ENCODE measurements at regions not wholly inside any gene's neighbourhood (a gene's known extent, or its start where the extent isn't known, plus 50 kb on each side); places are given as distances from the start of the nearest gene placed in this dataset.
A peak's percentile ranks its signal among the peaks of the same experiment; 100 is the strongest.

DNA sequence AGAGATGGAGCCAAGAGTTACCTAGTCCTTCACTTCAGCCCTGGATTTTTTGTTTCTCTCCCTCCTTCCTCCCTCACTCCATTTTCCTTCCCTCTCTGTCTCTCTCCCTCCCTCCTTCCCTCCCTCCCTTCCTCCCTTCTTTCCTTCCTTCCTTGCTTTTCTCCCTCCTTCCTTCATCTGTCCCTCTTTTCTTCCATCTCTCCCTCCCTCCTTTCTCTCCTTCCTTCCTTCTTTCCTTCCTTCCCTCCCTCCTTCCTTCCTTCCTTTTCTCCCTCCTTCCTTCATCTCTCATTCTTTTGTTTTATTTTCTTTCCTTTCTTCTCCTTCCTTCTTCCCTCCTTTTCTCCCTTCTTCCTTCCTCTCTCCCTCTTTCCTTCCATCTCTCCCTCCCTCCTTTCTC is 283.5 kb downstream of the MAF start:
- H3K9me3 Mint-ChIP-seq = peaks cover 0 to 1% (median 0%) of the 10 kb centered on the region in 6 donors
- H3K36me3 Mint-ChIP-seq = peaks cover 0 to 1% (median 0%) of the 10 kb centered on the region in 3 donors
- no peak overlapping the region for H3K27ac Mint-ChIP-seq
- no peak for DNase-seq
- peaks cover 4 to 21% (median 7%) of the 10 kb centered on the region in 3 donors for H3K27me3 Mint-ChIP-seq (ENCODE audit: low read depth in 3 of 3)
- peaks cover 0 to 7% of the 10 kb centered on the region in 2 donors for H3K4me1 Mint-ChIP-seq
- H3K4me3 Mint-ChIP-seq = no peak overlapping the region

DNA sequence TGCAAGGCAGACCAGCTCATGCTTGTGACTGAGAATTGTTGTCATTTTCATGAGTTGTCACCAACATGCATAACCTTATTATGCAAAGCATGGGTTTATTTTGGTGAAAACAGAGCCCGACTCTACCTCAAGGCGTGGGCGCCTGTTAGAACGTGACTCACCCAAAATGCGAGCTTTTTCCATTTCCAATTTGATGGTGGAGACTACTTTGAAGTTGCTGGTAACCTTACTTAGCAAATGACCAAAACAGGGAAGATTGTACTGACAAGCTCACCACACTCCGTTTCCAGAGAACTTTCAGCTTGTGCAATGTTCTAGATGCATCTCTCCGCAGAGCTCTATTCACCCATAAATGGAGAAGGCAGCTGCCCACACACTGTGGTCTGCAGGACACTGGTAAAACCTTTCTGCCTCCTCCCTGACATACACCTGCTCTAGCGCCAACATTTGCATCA is 284.5 kb downstream of the MAF start:
- Mint-ChIP-seq H3K4me3 (peak overlapping the region in 1 of 5 donors; percentile 38), H3K27me3 (ENCODE audit: low read depth in 3 of 3) (peaks cover 4 to 18% (median 4%) of the 10 kb centered on the region in 3 donors), H3K9me3 (peaks cover 0 to 1% (median 0%) of the 10 kb centered on the region in 6 donors), H3K27ac (no peak overlapping the region), H3K4me1 (peaks cover 0 to 7% of the 10 kb centered on the region in 2 donors), H3K36me3 (peaks cover 0 to 4% (median 0%) of the 10 kb centered on the region in 3 donors)
- no peak for DNase-seq

DNA sequence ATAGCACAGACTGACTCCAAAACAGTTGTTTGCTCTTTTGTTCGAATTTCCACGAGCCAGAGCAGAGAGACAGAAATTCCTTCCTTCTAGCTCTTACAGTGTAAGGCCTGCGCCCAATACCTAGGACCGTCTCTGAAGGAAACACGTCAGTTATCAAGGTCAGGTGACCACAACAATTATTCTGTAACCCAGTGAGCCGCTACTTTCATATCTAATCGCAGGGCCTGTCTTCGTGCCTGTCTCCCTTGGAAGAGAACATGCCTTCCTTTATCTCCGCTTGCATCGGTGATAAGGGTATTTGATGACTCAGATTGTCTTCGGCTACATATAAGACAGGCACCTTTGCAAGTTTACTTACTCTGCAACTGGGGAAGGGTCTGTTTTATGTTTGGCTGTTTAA is 288.0 kb downstream of the MAF start:
- peaks cover 1 to 7% (median 3%) of the 10 kb centered on the region in 3 donors for H3K27me3 Mint-ChIP-seq (ENCODE audit: low read depth in 3 of 3)
- peaks cover 0 to 7% of the 10 kb centered on the region in 2 donors for H3K4me1 Mint-ChIP-seq
- peaks cover 0 to 7% (median 0%) of the 10 kb centered on the region in 3 donors for H3K36me3 Mint-ChIP-seq
- no peak for DNase-seq
- no peak overlapping the region for H3K27ac Mint-ChIP-seq
- no peak overlapping the region for H3K4me3 Mint-ChIP-seq
- peaks cover 0 to 1% (median 0%) of the 10 kb centered on the region in 6 donors for H3K9me3 Mint-ChIP-seq

DNA sequence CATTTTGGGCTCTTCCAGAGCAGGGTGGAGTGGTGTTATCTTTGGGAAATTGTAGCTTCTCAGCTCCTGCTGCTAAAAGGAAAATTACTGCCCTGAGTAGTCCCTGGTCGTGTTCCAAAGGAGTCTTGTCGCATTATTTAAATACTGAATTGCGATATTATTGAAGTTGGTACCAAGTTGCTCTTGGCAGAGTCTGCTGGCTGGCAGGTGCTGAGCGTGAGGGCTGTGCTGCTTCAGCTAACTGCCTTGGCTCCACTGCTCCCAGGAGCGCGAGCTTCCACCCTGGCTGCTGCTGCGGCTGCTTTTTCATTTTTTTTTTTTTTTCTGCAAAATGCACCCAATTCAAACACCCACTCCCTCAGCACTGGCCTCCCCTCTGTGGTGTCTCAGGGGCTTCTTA is 289.8 kb downstream of the MAF start:
- H3K9me3 Mint-ChIP-seq = peaks cover 0 to 1% (median 0%) of the 10 kb centered on the region in 6 donors
- H3K4me1 Mint-ChIP-seq = peaks cover 0 to under 1% of the 10 kb centered on the region in 2 donors
- peaks cover 0 to 7% (median 0%) of the 10 kb centered on the region in 3 donors for H3K36me3 Mint-ChIP-seq
- H3K4me3 Mint-ChIP-seq = no peak overlapping the region
- H3K27me3 Mint-ChIP-seq (ENCODE audit: low read depth in 3 of 3) = peaks cover 0 to 7% (median 3%) of the 10 kb centered on the region in 3 donors
- no peak overlapping the region for H3K27ac Mint-ChIP-seq
- no peak for DNase-seq

DNA sequence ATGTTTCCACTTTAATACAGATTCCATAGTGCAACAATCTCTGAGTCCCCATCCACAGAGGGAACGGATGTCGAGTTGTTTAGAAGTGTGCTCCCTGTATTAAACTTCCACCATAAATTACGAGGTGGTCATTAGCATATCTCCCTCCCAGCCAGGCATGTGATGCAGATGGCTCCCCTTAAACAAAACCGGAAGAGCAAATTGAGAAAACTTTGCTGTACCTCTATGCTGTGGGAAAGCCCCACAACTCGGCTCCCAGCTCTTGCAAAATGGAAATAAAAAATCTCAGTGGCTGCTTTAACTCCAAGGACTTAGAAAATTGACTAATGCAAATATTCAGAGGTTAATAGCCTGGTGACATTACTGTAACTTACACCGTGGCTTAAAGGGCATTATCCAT is 290.9 kb downstream of the MAF start:
- H3K4me3 Mint-ChIP-seq = no peak overlapping the region
- H3K27ac Mint-ChIP-seq = no peak overlapping the region
- no peaks in the 10 kb centered on the region for H3K4me1 Mint-ChIP-seq
- DNase-seq = no peak
- peaks cover 0 to 3% (median 0%) of the 10 kb centered on the region in 6 donors for H3K9me3 Mint-ChIP-seq
- peaks cover 0 to 7% (median 3%) of the 10 kb centered on the region in 3 donors for H3K27me3 Mint-ChIP-seq (ENCODE audit: low read depth in 3 of 3)
- peaks cover 0 to 7% (median 0%) of the 10 kb centered on the region in 3 donors for H3K36me3 Mint-ChIP-seq

DNA sequence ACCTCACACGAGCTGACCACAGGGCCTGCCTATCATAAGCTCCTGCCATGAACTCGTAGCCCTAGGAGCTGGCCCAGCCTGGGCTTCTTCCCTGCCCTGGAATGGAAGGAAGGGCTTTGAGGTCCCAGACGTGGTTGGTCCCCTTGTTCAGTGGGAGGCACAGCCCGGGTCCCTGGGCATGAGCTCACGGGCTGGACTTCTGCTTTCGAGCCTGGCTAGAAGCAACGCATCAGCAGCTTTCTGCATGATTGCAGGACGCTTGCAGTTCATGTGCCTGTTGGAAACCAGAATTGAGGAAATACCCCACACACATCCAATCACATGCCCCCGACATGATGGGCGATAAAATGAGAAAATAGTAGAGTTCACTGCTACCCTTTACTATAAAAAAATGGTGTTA is 293.3 kb downstream of the MAF start:
- peaks cover 0 to 7% (median 0%) of the 10 kb centered on the region in 3 donors for H3K36me3 Mint-ChIP-seq

DNA sequence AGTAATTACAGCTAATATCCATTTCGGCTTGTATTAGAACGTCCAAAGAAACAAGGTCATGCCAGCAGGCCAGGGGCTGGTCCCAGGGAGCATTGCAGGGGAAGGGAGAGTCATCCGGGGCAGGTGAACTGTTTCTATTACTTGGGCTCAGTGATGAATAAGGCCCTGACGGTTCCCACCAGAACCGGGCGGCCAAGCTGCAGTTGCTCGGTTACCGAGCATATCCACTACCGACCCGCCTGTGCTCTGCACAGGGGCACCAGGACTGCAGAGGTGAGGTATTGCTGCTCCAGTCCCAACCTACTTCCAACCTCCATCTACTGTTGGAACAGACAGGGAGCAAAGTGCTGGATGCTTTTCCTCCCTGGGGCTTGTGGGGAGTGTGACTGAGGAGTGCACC is 295.5 kb downstream of the MAF start:
- H3K27ac Mint-ChIP-seq = no peak overlapping the region
- no peak for DNase-seq
- H3K4me3 Mint-ChIP-seq = no peak overlapping the region
- peaks cover 0 to 1% (median 0%) of the 10 kb centered on the region in 3 donors for H3K36me3 Mint-ChIP-seq
- H3K27me3 Mint-ChIP-seq (ENCODE audit: low read depth in 3 of 3) = peaks cover 2 to 4% (median 3%) of the 10 kb centered on the region in 3 donors
- no peaks in the 10 kb centered on the region for H3K4me1 Mint-ChIP-seq
- H3K9me3 Mint-ChIP-seq = peaks cover 0 to 1% (median 0%) of the 10 kb centered on the region in 6 donors

More for the DNA sequence above, 293.3 kb downstream of the MAF start:
- Mint-ChIP-seq H3K4me3 (no peak overlapping the region), H3K9me3 (peaks cover 0 to 1% (median 0%) of the 10 kb centered on the region in 6 donors), H3K27ac (no peak overlapping the region), H3K27me3 (ENCODE audit: low read depth in 3 of 3) (peaks cover 2 to 4% (median 3%) of the 10 kb centered on the region in 3 donors), H3K4me1 (no peaks in the 10 kb centered on the region)
- no peak for DNase-seq

DNA sequence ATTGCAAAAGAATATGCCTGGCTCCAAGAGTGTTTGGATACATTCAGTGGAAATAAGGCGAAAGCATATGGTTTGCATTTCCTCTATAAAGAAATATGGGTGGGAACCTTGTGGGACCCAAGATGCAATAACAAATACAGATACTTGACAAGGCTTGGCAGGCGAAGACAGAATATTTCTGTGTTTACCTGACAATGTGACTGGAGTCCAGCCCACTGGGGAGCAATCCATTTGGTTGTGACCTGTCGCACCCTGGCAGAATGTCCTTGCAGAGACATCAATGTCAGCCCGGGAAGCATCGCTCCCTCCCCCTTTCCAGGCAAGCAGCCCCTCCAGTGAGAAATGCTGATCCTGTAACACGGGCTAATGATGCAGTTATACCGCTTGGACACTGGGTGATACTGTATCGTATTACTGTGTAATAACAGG is 296.6 kb downstream of the MAF start:
- Mint-ChIP-seq H3K4me3 (no peak overlapping the region), H3K36me3 (no peaks in the 10 kb centered on the region), H3K9me3 (peaks cover 0 to 1% (median 0%) of the 10 kb centered on the region in 6 donors), H3K27ac (no peak overlapping the region), H3K4me1 (no peaks in the 10 kb centered on the region), H3K27me3 (ENCODE audit: low read depth in 3 of 3) (peaks cover 0 to 4% (median 2%) of the 10 kb centered on the region in 3 donors)
- no peak for DNase-seq

DNA sequence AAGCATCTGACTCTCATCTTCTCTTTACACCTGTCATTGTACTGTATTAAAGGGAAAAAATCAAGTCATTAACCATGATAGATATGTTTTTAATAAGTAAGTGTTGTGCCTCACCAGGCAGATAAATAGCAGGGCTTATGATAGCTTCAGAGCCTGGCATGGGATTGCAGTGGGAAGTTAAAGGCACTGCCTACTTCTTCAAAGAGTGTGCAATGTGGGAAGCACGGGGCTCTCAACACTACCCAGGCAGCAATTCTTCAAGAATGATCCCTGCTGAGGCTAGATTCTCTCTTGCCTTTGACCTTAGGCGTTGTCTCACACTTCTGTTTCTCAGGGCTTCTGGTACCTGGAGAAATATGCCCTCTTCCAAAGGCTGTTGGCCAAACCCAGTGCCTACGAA is 297.3 kb downstream of the MAF start:
- H3K4me3 Mint-ChIP-seq = no peak overlapping the region
- peaks cover 0 to 1% (median 0%) of the 10 kb centered on the region in 6 donors for H3K9me3 Mint-ChIP-seq
- H3K36me3 Mint-ChIP-seq = no peaks in the 10 kb centered on the region
- DNase-seq = no peak
- peaks cover 0 to 3% (median 2%) of the 10 kb centered on the region in 3 donors for H3K27me3 Mint-ChIP-seq (ENCODE audit: low read depth in 3 of 3)
- no peaks in the 10 kb centered on the region for H3K4me1 Mint-ChIP-seq
- no peak overlapping the region for H3K27ac Mint-ChIP-seq

DNA sequence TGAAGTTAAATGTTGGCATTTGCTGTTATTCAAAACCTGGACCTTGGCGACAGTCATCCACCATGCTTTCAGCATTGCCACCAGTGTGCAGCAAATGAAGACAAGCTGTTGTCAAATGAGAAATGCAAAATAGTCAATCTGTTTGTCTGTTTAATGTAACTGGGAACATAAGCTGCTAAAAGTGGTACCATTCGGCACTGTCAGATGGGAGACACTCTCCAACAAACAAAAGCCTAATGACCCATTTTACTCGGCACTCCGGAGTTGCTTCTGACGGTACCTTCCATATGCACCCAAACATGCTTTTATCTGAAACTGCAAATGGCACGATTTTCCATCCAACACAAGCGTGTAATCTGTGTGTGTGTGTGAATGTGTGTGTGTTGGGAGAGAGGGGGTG is 297.8 kb downstream of the MAF start:
- H3K36me3 Mint-ChIP-seq = no peaks in the 10 kb centered on the region
- DNase-seq = no peak
- H3K27ac Mint-ChIP-seq = no peak overlapping the region
- peaks cover 0 to 1% (median 0%) of the 10 kb centered on the region in 6 donors for H3K9me3 Mint-ChIP-seq
- no peaks in the 10 kb centered on the region for H3K4me1 Mint-ChIP-seq
- H3K4me3 Mint-ChIP-seq = no peak overlapping the region
- peaks cover 0 to 4% (median 2%) of the 10 kb centered on the region in 3 donors for H3K27me3 Mint-ChIP-seq (ENCODE audit: low read depth in 3 of 3)

DNA sequence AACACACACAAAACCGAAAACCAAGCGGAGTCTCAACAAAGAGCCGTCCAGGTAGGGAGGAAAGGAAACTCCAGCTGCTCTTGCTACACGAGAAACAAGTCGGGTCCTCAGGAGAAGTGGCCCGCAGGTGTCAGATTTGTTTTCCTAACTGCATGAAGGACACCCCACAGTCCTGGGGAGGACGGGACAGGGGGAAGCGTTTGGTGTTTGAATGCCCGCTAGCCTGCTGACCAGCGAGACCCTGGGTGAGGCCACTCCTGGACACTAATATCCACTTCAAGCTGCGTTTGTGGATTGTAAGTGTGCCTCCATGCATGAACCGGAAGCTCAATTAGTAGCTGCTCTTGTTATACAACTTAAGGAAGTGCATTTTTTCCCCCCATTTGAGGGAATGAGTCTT is 299.5 kb downstream of the MAF start:
- Mint-ChIP-seq H3K4me3 (no peak overlapping the region), H3K36me3 (no peaks in the 10 kb centered on the region), H3K27me3 (ENCODE audit: low read depth in 3 of 3) (peaks cover 0 to 4% (median 2%) of the 10 kb centered on the region in 3 donors), H3K9me3 (peaks cover 0 to 3% (median 0%) of the 10 kb centered on the region in 6 donors), H3K27ac (no peak overlapping the region), H3K4me1 (peaks cover 0 to 8% of the 10 kb centered on the region in 2 donors)
- DNase-seq = no peak

DNA sequence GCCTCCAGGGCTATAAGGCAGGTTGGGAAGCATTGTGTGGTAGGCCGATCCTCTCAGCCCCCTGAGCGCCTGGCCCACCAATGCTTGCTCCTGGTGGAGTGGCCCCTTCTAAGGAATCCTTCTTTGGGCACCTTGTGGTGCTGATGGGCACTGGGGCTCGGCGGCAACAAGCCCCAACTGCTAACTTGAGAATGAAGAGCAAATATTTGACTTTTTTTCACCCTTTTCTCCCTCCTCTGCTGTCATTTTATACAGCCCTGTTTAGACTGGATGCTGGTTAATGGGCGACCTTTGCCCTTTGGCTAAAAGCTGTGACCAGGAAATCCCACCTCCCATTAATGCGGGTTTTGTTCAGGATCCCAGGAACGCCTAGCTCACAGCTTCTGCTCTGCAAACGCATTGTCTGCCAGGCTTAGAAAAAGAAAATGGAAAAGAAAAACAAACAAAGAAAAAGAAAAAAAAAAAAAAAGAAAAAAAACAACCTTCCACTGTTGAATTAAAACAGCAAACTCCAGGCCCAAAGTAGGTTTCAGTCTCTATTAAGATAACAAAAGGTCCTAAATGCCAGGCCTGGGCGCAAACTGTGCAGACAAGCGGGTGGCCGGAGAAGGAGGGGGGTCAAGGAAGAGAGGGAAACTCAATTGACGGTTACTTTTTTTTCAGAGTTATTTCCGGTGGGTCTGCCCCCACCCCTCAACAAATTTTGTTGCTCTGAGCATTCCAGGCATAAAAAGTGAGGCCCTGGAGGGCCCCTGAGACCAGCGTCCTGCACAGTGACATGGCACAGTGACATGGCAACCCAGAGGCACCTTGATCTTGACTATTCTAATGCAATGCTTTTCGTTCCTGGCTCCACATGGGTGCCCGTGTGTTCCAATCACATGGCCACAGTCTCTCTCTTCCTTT is 301.4 kb downstream of the MAF start:
- Mint-ChIP-seq H3K27me3 (ENCODE audit: low read depth in 3 of 3) (peaks cover 0 to 4% (median 2%) of the 10 kb centered on the region in 3 donors), H3K27ac (no peak overlapping the region), H3K4me3 (no peak overlapping the region), H3K36me3 (no peaks in the 10 kb centered on the region), H3K9me3 (peaks cover 0 to 2% (median 0%) of the 10 kb centered on the region in 6 donors), H3K4me1 (peaks cover 0 to 8% of the 10 kb centered on the region in 2 donors)
- no peak for DNase-seq

DNA sequence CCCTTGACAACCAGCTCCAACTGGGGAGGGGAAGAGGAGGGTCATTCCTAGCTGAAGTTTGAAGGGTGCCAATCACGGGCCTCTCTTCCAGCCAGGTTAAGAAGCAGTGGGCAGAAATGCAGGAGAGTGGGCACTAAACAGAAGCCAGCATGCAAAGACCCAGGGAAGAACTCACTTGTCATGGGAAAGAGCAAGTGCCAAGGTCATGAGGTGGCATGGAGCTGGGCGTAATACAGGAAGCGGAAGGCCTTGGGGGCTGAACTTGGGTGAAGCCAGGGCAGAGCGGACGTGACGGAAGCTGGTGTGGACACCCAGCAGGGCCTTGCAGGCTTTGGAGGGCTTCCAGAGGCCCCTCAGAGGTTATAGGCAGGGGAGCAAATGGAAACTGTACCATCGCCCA is 302.1 kb downstream of the MAF start:
- DNase-seq = no peak
- H3K4me1 Mint-ChIP-seq = peaks cover 0 to 8% of the 10 kb centered on the region in 2 donors
- H3K4me3 Mint-ChIP-seq = no peak overlapping the region
- H3K9me3 Mint-ChIP-seq = peaks cover 0 to 2% (median 0%) of the 10 kb centered on the region in 6 donors
- peaks cover 0 to 4% (median 2%) of the 10 kb centered on the region in 3 donors for H3K27me3 Mint-ChIP-seq (ENCODE audit: low read depth in 3 of 3)
- no peaks in the 10 kb centered on the region for H3K36me3 Mint-ChIP-seq
- H3K27ac Mint-ChIP-seq = peak overlapping the region in 1 of 6 donors; percentile 1

DNA sequence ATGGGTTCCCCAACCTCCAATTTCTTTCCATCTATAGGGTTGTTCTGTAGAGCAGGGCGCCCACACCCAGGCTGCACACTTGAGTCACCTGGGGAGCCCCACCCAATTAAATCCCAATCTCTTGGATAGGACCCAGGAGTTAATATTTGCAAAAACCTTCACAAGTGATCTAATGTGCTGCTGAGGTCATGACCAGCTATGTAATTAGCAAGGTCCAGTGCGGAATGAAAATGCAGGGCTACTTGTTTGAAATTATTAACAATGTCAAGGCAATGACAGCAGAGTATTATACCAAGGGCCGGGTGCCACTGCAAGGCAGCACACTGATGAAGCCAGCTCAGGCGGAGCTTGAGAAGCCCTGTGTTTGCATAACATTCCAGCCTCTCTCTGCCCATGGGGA is 302.7 kb downstream of the MAF start:
- peaks cover 0 to 2% (median 0%) of the 10 kb centered on the region in 6 donors for H3K9me3 Mint-ChIP-seq
- H3K27ac Mint-ChIP-seq = no peak overlapping the region
- peaks cover 0 to 4% (median 2%) of the 10 kb centered on the region in 3 donors for H3K27me3 Mint-ChIP-seq (ENCODE audit: low read depth in 3 of 3)
- no peaks in the 10 kb centered on the region for H3K36me3 Mint-ChIP-seq
- no peak overlapping the region for H3K4me3 Mint-ChIP-seq
- H3K4me1 Mint-ChIP-seq = peaks cover 0 to 8% of the 10 kb centered on the region in 2 donors
- no peak for DNase-seq

Measured in immature natural killer cell (primary cell).